ENCODE measurements at regions not wholly inside any gene's neighbourhood (a gene's known extent, or its start where the extent isn't known, plus 50 kb on each side); places are given as distances from the start of the nearest gene placed in this dataset.
A peak's percentile ranks its signal among the peaks of the same experiment; 100 is the strongest.

DNA sequence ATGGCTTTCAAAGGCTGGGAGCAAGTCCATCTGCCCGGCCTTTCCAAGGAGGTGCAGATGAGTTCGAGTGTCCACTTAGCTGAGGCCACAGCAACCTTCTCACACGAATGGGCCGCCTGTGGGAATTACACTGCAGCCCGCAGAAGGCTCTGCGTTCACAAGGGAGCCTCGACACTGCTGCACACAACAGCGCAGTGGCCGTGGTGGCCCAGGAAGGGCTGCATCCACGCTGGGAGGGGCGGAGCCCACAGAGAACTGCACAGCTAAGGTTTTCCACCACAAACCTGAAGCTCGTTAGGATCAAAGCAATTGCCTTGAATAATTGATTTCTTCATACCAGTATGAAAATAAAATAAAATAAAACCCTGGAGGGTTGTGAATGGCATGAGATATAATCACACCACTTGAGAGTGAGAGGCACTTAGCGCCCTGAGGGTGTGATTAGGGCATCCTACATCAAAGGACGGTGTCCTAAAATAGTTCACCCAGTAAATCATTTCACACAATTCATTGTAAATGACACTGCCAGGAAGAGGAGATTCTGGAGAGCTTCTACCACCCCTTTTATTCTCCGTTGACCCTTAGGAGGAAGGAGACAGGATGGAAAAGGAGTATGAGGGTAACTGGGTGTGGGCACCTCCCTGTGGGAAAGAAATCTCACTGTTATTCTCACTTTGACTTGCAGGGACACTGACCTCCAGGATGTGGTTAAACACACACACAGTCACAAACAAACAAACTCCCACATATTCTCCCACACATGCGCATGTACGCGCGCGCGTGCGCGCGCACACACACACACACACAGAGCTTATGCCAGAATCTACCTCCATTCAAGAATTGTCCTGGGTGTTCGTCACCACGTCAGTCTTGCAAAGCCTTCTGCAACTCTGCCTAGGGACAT lies 256.6 kb upstream of the ID2 start:
- Mint-ChIP-seq H3K4me3 (no peak overlapping the region), H3K27me3 (peaks cover 4% of the 10 kb centered on the region), H3K4me1 (ENCODE audit: low read depth) (peaks cover 6% of the 10 kb centered on the region), H3K27ac (no peak overlapping the region), H3K36me3 (ENCODE audit: low read depth) (no peaks in the 10 kb centered on the region), H3K9me3 (no peaks in the 10 kb centered on the region)
- peak; percentile 46 for DNase-seq
- ChIA-PET CTCF (no interaction called here), POLR2A (no interaction called here)
- TF ChIP-seq, protein P1, sequence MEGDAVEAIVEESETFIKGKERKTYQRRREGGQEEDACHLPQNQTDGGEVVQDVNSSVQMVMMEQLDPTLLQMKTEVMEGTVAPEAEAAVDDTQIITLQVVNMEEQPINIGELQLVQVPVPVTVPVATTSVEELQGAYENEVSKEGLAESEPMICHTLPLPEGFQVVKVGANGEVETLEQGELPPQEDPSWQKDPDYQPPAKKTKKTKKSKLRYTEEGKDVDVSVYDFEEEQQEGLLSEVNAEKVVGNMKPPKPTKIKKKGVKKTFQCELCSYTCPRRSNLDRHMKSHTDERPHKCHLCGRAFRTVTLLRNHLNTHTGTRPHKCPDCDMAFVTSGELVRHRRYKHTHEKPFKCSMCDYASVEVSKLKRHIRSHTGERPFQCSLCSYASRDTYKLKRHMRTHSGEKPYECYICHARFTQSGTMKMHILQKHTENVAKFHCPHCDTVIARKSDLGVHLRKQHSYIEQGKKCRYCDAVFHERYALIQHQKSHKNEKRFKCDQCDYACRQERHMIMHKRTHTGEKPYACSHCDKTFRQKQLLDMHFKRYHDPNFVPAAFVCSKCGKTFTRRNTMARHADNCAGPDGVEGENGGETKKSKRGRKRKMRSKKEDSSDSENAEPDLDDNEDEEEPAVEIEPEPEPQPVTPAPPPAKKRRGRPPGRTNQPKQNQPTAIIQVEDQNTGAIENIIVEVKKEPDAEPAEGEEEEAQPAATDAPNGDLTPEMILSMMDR (IDR thresholded peaks at IDR 0.05) = no peak
- ATAC-seq = peak; percentile 17
- intact Hi-C loops (cut with micrococcal nuclease) = no loop called here

DNA sequence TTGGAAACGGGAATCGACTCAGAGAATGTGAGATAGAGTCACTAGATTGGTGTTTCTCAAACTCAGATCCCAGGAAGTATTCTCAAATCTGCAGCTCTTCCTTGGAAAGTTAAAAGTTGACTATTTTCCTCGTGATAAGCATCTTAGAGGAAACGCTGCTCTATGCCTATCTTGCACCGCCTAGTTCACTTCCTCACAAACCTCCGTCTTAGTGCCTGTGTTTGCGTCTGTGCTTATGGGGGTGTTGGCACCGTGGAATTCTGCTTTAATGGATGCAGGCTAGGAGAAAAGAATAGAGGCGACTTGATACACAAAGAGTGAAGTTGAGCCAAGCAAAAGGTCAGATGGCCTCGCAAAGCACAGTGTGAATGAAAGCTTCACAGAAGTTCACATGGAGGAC lies 255.3 kb upstream of the ID2 start:
- Mint-ChIP-seq H3K4me3 (no peak overlapping the region), H3K27me3 (peaks cover 4% of the 10 kb centered on the region), H3K36me3 (ENCODE audit: low read depth) (no peaks in the 10 kb centered on the region), H3K4me1 (ENCODE audit: low read depth) (peaks cover 6% of the 10 kb centered on the region), H3K9me3 (no peaks in the 10 kb centered on the region), H3K27ac (no peak overlapping the region)
- POLR2A ChIA-PET = no interaction called here
- intact Hi-C loops (cut with micrococcal nuclease) = no loop called here
- CTCF ChIA-PET = no interaction called here
- no peak for DNase-seq
- no peak for ATAC-seq
- TF ChIP-seq, protein P1 (IDR thresholded peaks at IDR 0.05) = no peak

DNA sequence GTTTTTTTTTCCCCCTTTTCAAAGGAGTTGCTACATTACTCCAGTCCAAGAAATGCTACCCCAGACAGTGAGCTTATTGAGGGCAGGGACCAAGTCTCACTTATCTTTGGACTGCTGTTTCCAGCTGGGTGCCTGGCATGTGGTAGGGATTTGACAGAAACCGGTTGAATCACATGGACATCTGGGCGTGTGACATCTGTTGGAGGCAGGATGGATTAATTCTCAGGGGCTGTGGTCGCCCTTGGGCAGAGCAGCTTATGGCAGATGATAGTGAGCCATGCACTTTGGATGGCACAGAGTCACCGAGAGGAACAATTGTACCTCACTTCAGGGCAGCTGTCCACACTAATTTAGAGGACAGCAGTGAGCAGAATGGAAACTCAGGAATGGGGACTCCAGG lies 254.6 kb upstream of the ID2 start:
- POLR2A ChIA-PET = no interaction called here
- H3K27ac Mint-ChIP-seq = no peak overlapping the region
- CTCF ChIA-PET = no interaction called here
- intact Hi-C loops (cut with micrococcal nuclease) = no loop called here
- no peaks in the 10 kb centered on the region for H3K36me3 Mint-ChIP-seq (ENCODE audit: low read depth)
- peaks cover 1% of the 10 kb centered on the region for H3K27me3 Mint-ChIP-seq
- H3K9me3 Mint-ChIP-seq = no peaks in the 10 kb centered on the region
- ATAC-seq (no peak), DNase-seq (no peak)
- H3K4me1 Mint-ChIP-seq (ENCODE audit: low read depth) = peaks cover 6% of the 10 kb centered on the region
- TF ChIP-seq, protein P1 (IDR thresholded peaks at IDR 0.05) = no peak
- H3K4me3 Mint-ChIP-seq = no peak overlapping the region

DNA sequence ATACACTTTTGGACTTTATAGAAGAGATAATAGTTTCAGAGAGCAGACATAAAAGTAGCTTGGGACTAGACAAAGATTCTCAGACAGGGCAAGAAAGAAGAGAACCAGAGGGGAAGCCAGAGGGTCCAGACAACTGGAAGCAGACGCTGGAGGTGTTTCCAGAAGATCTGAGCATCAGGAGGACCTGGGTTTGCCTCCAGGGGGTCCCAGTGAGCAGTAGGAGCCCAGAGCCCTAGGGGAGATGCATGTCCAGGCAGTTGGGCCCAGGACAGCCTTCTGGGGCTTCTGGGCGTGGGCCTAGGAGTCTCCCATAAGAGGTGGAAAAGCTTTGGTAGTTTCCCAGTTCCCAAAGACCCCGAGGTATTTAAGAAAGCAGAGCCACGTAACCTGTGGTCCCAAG lies 251.2 kb upstream of the ID2 start:
- peaks cover 15% of the 10 kb centered on the region for H3K4me1 Mint-ChIP-seq (ENCODE audit: low read depth)
- intact Hi-C loops (cut with micrococcal nuclease) = no loop called here
- POLR2A ChIA-PET = interaction anchor here (1.1 kb wide), 1 partner anchor 15 kb away, joined by 3 read pairs; no protein-coding TSS in a partner anchor
- no peak overlapping the region for H3K4me3 Mint-ChIP-seq
- ATAC-seq = no peak
- H3K27ac Mint-ChIP-seq = no peak overlapping the region
- no peaks in the 10 kb centered on the region for H3K9me3 Mint-ChIP-seq
- CTCF ChIA-PET = interaction anchor here (1.4 kb wide), 1 partner anchor 14 kb away, joined by 4 read pairs; no protein-coding TSS in a partner anchor
- DNase-seq = no peak
- H3K27me3 Mint-ChIP-seq = no peaks in the 10 kb centered on the region
- TF ChIP-seq, protein P1 (IDR thresholded peaks at IDR 0.05) = no peak
- H3K36me3 Mint-ChIP-seq (ENCODE audit: low read depth) = no peaks in the 10 kb centered on the region

DNA sequence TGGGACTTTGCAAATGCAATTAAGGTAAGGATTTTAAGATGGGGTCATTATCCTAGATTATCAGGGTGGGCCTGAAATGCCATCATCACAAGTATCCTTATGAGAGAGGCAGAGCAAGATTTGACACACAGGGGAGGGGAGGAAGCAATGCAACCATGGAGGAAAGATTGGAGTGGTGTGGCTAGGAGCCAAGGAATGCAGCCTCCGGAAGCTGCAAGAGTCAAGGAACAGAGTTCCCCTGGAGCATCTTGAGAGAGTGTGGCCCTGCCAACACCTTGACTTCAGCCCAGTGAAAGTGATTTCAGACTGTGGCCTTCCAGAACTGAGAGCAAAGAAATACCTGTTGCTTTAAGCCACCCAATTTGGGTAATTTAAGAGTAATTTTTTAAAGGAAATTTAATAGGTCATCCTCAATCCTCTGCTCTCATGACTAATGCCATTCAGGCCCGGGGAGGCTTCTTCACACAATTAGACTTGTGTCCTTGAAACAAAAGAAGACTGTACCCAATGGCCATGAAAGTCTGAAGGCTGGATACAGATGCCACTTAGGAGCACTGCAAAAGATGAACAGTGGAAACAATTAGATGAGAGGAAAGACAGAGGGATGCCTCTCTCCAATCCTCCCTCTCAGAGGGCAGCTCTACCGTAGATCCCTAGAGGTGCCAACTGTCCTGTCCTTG lies 250.3 kb upstream of the ID2 start:
- DNase-seq = no peak
- no peak overlapping the region for H3K27ac Mint-ChIP-seq
- H3K36me3 Mint-ChIP-seq (ENCODE audit: low read depth) = no peaks in the 10 kb centered on the region
- CTCF ChIA-PET = interaction anchor here (1.4 kb wide), 1 partner anchor 15 kb away, joined by 4 read pairs; no protein-coding TSS in a partner anchor
- no peak overlapping the region for H3K4me3 Mint-ChIP-seq
- POLR2A ChIA-PET = no interaction called here
- H3K4me1 Mint-ChIP-seq (ENCODE audit: low read depth) = peaks cover 12% of the 10 kb centered on the region
- no peaks in the 10 kb centered on the region for H3K27me3 Mint-ChIP-seq
- intact Hi-C loops (cut with micrococcal nuclease) = no loop called here
- no peaks in the 10 kb centered on the region for H3K9me3 Mint-ChIP-seq
- TF ChIP-seq, protein P1 (IDR thresholded peaks at IDR 0.05) = no peak
- ATAC-seq = no peak
